ENCODE measurements at regions not wholly inside any gene's neighbourhood (a gene's known extent, or its start where the extent isn't known, plus 50 kb on each side); places are given as distances from the start of the nearest gene placed in this dataset.
"Not testable (repeated sequence)": the region's sequence is repeated elsewhere in the genome, so short reads cannot be mapped to it uniquely, and the experiment has no call there.

- TF ChIP-seq, protein P1, sequence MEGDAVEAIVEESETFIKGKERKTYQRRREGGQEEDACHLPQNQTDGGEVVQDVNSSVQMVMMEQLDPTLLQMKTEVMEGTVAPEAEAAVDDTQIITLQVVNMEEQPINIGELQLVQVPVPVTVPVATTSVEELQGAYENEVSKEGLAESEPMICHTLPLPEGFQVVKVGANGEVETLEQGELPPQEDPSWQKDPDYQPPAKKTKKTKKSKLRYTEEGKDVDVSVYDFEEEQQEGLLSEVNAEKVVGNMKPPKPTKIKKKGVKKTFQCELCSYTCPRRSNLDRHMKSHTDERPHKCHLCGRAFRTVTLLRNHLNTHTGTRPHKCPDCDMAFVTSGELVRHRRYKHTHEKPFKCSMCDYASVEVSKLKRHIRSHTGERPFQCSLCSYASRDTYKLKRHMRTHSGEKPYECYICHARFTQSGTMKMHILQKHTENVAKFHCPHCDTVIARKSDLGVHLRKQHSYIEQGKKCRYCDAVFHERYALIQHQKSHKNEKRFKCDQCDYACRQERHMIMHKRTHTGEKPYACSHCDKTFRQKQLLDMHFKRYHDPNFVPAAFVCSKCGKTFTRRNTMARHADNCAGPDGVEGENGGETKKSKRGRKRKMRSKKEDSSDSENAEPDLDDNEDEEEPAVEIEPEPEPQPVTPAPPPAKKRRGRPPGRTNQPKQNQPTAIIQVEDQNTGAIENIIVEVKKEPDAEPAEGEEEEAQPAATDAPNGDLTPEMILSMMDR (IDR thresholded peaks at IDR 0.05) = not testable (repeated sequence)
- TF ChIP-seq EP300 (IDR thresholded peaks at IDR 0.05) = not testable (repeated sequence)
These were observed 178.2 kb upstream of the ZNG1F start for GRCh38 chr9:41367301-41367700.

Data from esophagus muscularis mucosa (tissue), 3 donors.